Stimulated activated CD4-positive, alpha-beta T cell treated with anti-CD3 and anti-CD28 coated beads, Interleukin-2, amount 100 ng/mL, for 48 hours (primary cell): ENCODE measurements at regions not wholly inside any gene's neighbourhood (a gene's known extent, or its start where the extent isn't known, plus 50 kb on each side); places are given as distances from the start of the nearest gene placed in this dataset.
"Not testable (repeated sequence)": the region's sequence is repeated elsewhere in the genome, so short reads cannot be mapped to it uniquely, and the experiment has no call there.

Experiments used
- DNase-seq, 2 donors: peaks; one replicate each; pipeline ENCODE4 v3.0.0-alpha.2; 2020

GRCh38 chr1:148679050-148679786 is 69.4 kb upstream of the NUDT4B start:
- DNase-seq = peak; percentile 10 to 23

- not testable (repeated sequence) for DNase-seq
These were observed 68.7 kb upstream of the NUDT4B start for GRCh38 chr1:148679787-148680326.

- not testable (repeated sequence) for DNase-seq
These were observed 61.8 kb upstream of the NUDT4B start for GRCh38 chr1:148686735-148687134.

- DNase-seq = not testable (repeated sequence)
These were observed 61.2 kb upstream of the NUDT4B start for GRCh38 chr1:148687376-148687775.
